GM18505 (cell line): ENCODE measurements at regions not wholly inside any gene's neighbourhood (a gene's known extent, or its start where the extent isn't known, plus 50 kb on each side); places are given as distances from the start of the nearest gene placed in this dataset.

Source experiments
- ATAC-seq: cut with Tn5 transposase; IDR thresholded peaks from one replicate; pipeline ENCODE4 v1.9.1; 2021; ENCODE audit not compliant: unreplicated experiment
- POLR2A ChIP-seq: IDR thresholded peaks from 4 replicates; pipeline ENCODE4 v1.6.1; 2011; ENCODE audit warnings: borderline replicate concordance; ENCODE audit not compliant: insufficient read depth, insufficient read length; ENCODE audit errors: extremely low read depth

DNA sequence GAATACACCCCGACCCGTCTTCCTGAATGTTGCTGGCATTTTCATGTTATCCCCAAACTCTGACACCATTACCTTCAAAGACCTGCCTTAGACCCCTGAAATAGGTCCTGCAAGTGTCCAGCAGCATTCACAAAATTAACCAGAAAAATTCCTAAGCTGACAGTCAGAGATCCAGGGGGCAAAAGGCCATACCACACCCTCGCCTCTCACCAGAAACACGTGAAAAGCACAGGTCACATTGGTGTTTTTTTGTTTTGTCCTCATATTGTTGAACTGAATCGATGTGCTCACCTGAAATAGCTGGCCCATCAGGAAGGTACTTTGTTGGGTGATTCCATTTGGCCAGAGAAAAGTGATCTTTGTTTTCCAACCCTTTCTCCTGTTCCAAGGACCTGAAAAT lies 113.1 kb upstream of the HES1 start:
- no peak for TF ChIP-seq POLR2A
- ATAC-seq, result no peak

DNA sequence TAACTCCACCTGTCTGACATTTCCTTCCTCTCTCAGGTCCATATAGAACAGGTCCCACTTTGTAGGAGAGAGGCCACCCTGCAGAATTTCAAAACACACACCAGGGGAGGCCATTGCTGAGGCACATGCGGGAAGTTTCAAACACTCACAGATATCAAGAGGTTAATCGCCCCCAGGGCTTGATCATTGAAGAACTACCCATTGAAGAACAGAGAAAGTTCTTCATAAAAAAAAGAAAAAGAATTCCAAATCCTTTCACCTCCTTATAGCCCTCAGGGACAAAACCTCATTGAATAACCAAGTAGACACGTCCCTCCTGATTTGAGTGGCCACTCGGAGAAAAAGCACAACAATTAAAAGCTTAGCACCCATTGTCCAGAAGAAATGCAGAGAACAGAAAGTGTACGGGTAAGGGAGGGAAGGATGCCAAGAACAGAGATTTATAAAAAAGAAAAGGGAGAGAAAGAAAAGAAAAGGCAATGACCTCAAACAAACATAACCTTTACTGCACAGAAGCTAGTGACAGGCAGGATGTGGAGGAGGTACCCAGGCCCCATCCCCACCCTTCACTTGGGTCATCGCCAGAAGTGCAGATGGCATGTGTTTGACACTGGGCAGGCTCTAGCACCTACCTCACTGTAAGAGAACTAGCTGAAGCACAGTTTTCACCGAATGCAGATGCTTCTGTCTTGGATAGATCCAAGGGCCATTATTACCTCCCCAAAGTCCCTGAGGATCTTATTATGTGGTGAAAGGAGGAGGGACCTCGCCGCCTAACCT lies 112.3 kb upstream of the HES1 start:
- no peak for TF ChIP-seq POLR2A
- no peak for ATAC-seq

DNA sequence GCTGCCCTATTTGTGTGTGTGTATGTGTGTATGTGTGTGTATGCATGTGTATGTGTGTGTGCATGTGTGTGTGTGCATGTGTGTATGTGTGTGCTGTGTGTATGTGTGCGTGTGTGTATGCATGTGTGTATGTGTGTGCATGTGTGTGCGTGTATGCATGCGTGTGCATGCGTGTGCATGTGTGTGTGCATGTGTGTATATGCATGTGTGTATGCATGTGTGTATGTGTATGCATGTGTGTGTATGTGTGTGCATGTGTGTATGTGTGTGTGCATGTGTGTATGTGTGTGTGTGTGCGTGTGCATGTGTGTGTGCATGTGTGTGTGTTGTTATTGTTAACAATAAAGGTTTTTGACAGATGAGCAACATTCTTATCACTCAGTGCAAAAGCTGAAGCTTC lies 110.8 kb upstream of the HES1 start:
- no peak for TF ChIP-seq POLR2A
- no peak for ATAC-seq

DNA sequence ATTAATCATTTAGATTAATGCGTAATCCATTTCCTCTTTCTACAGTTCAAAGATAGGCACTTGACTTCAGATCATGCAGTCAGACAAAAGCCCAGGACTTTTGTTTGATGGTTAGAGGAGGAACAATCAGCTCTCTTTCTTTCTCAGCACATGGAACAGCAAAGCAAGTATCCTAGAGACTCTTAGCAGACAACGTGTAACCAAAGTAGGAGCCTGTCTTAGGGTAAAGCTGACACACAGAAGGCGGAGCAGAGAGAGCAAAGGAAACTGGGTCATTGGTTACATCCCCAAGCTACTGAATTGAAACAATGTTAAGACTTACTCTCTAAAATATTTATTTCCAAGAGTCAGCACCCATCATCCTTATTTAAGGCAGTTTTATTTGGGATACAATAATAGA lies 110.0 kb upstream of the HES1 start:
- no peak for ATAC-seq
- TF ChIP-seq POLR2A, result no peak

DNA sequence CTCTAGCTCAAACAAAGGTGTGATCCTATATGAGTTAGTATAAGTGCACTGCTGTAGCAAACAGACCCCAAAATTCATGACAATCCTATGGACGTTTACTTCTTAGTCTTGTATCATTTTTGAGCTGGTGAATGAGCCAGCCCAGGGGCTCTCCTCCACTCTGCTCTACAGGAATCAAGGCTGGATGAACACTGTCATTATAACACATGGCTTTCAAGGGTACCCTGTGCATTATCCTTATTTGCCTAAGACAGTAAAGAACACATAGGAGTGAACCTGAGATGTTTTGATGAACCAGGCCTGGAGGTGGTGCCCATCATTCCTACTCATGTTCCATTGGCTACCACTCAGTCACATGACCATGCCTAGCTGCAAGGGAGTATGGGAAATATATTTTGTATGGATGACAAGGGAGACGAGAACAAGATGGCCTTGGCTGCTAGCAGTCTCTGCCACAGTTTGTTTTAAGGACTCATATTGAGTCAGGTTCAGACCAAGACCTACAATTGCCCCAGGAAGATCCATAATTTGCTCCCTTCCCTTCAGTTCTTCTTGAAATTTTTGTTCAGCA lies 107.4 kb upstream of the HES1 start:
- TF ChIP-seq POLR2A, result no peak
- ATAC-seq, result no peak

DNA sequence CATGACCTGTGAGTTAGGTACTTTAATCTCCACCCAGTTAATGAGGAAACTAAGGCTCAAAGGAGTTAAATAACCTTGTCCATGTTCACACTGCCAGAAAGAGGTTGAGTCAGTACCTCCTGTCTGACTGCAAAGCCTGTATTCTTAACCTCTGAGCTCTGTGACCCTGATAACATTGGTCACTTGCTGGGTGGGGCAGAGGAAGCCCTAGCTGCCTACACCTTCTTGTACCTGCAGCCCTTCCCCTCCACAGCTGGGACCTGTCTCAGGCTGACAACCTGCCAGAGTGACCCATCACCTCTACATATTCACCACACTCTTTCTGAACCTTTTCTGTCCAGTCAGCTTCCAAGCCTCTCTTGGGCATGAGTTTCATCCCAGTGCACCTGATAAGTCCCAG lies 106.1 kb upstream of the HES1 start:
- no peak for TF ChIP-seq POLR2A
- ATAC-seq, result no peak

DNA sequence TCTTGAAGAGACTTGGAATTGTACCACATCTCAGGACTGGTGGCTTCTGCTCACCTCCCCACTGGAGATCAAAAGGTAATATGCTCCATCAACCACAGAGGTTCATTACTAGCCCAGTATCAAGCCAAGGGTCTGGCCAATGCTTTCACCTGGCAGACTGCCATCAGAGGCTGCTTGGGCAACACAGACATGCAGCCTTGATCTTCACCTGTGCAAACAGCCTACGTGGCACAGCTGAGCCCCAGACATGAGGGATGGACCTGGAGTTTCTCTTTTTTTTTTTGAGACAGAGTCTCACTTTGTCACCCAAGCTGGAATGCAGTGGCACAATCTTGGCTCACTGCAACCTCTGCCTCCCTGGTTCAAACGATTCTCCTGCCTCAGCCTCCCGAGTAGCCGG lies 105.6 kb upstream of the HES1 start:
- no peak for TF ChIP-seq POLR2A
- ATAC-seq, result no peak

DNA sequence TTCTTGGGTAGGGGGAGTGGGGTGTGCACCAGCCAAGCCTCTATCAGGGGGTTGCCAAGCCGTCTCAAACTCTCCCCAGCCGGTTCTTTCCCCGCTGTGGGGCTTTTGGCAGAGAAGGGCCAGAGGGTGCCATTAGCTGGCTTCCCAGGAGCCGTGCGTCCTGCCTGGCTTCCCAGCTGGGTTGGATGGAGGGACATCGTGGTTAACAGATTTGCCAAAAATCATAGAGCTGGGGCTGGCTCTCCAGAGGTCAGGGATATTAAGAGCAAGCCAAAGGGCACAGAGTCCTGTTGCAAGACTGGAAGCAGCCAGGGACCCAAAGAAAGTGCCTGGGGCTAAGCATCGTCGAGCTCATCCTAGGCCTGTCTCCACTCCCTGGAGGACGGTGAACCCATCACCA lies 104.6 kb upstream of the HES1 start:
- TF ChIP-seq POLR2A, result no peak
- ATAC-seq, result no peak

DNA sequence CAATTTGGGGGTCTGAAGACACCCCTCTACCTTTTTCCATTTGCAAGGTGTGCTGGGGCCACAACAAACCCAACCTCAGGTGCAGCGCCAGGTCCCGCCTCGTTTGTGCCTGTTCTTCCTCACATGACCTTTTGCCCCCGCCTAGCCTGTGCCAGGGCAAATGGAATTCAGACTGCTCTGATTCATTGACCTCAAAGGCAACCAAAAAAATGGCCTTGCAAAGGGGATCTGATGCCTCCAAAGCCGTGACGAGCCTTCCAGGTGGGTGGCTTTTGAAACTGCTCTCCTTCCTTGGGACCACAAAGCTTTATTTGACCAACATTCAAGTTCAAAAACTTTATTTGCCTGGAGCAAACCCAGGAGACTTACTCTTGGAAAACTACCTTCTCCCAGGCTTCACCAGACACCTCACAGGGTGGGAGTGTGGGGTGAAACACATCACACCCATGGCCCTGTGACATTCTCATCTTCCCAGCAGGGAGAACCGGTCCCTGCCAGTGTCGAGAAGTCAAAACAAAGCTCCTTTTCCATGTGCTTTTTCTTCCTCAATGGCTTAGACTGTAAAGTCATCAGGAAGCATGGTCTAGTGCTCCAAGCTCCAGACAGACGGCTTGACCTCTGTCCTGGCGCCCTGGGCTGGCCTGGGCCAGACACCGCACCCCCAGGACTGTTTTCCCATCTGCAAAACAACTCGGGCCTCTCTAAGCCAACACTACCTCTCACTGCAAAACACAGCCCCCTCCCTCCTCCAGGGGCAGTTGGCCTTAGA lies 103.9 kb upstream of the HES1 start:
- no peak for TF ChIP-seq POLR2A
- ATAC-seq, result no peak

DNA sequence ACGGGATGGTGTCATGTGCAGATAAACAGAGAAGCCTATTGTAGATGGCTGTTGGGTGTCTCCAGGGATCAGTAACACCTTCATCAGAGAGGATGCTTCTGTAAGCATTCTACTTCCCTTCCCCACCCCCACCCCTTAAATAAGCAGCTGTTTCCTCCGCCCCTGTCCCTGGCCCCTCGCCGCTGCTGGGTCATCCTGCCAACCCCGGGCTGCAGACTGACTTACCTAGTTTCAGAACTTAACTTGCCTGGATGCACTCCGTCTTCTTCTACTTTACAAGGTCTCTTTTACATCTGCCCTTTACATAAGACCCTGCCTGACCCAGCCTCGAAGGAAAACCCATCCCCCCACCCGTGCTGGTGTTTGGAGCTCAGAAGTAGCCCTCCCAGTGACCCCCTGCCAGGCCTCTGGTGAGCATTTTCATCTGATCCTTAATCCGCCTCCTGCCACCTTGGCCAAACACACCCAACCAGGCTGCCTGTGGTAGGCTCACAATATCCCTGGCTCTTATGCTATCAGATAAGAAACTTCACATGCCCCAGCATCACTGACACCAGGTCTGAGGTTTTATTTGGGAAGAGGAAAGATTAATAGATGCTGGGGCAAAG lies 103.0 kb upstream of the HES1 start:
- no peak for TF ChIP-seq POLR2A
- ATAC-seq, result no peak

DNA sequence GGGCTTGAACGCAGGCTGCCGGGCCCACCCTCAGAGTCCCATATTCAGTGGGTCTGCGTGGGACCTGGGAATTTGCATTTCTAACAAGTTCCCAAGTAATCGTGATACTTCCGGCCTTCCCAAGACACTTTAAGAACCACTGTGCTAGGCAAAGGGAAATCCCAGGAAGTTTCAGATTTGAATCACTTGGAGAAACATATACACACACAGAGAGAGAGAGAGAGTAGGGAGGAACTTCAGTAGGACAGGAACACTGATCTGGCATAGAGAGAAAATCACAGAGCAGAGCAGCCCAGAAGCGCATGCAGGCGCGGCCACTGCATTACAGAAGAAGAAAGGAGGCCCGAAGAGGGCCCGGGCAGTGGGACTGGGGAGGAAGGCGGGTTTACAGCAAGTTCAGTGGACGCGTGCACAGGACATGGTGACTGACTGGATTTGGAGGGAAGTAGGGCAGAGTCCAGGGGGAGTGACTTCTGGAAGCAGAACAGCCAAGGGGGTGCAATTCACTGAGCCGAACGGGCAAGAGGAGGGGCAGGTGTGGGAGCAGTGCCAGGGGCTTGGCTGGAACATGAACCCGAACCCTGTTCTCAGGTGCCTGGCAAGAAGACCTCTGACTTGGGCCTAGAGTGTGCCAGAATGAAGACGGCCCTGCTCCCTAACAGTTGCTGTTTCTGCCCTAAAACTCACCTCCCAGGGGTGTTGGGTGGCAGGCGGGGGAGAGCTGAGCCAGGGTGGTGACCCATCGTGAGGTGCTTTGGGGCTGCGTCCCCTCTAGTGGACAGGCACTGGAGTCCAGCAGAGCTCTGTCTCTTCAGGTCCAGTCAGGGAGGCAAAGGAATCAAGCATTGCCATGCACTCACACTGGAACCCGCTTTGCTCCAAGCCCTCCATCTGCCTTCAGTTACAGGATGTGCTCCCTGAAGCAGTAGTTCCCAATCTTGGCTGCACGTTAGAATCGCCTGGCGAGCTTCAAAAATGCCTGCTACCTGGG lies 101.3 kb upstream of the HES1 start:
- no peak for TF ChIP-seq POLR2A
- no peak for ATAC-seq

DNA sequence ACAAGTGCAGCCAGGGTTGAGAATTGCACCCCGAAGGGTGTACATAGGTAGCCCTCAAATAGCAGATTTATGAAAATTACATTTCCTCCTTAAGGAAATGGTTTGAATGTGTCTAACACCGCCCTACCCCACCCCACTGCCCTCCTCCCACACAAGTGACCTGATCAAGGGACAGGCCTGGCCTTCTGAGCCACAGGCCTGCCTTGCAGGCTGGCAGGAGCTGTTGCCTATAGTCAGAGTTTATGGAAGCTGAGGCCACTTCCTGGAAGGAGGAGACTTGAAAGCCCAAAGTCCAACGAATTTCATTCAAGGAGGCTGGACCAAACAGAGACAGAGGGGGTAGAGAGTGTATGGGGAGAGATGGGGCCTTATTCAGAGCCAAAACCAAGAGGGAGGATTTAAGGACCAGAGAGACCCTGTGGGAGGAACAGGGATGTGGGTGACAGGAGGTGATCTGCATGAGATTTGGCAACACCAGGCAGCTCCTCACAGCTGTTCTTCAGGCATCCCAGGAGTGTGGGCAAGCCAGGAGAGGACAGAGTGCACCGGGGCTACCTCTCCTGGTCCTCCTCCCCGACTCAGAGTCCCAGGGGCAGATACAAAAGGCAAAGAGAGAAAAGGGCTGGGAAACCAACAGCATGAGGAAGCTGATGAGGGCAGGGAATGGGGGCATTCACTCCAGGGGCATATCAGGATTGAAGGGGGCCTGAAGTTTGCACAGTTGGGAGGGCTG lies 100.4 kb upstream of the HES1 start:
- TF ChIP-seq POLR2A, result no peak
- no peak for ATAC-seq
